LNCaP clone FGC (cell line): ENCODE measurements at regions not wholly inside any gene's neighbourhood (a gene's known extent, or its start where the extent isn't known, plus 50 kb on each side); places are given as distances from the start of the nearest gene placed in this dataset.
"Not testable (repeated sequence)": the region's sequence is repeated elsewhere in the genome, so short reads cannot be mapped to it uniquely, and the experiment has no call there.

Experiments
- DNase-seq: peaks from one replicate; pipeline ENCODE4 v3.0.0-alpha.2; 2011; ENCODE audit warnings: low read depth
- H3K4me3 ChIP-seq: 2 replicates; pipeline ENCODE4 v1.5.1; 2011; ENCODE audit warnings: mild to moderate bottlenecking, low read depth, low read length, control low read depth
- TF ChIP-seq, protein P1 (sequence below): IDR thresholded peaks from 2 replicates; pipeline ENCODE4 v1.5.1; 2012; ENCODE audit warnings: mild to moderate bottlenecking; ENCODE audit not compliant: control insufficient read depth, insufficient read depth; ENCODE audit errors: extremely low read depth

DNA sequence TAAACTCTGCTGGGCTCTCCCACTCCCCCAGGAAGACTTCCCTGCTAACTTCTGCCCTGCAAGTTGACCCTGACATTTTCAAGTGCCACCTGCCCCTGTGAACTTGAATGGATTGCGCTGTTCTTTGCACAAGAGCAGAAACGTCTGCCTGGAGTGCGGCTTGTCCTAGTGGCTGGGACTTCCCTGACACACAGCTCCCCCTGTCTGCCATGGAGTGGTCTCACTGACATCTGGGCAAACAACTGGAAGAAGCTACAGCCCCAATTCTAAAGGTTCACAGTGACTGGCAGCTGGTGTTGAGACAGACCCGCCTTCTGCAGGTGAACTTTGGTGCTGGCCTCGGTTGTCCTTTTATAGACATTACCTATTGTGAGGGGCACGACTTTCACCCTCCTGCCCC, 138.7 kb downstream of the KLRB1 start:
- H3K4me3 ChIP-seq, DNase-seq: not testable (repeated sequence)
- TF ChIP-seq, protein P1, sequence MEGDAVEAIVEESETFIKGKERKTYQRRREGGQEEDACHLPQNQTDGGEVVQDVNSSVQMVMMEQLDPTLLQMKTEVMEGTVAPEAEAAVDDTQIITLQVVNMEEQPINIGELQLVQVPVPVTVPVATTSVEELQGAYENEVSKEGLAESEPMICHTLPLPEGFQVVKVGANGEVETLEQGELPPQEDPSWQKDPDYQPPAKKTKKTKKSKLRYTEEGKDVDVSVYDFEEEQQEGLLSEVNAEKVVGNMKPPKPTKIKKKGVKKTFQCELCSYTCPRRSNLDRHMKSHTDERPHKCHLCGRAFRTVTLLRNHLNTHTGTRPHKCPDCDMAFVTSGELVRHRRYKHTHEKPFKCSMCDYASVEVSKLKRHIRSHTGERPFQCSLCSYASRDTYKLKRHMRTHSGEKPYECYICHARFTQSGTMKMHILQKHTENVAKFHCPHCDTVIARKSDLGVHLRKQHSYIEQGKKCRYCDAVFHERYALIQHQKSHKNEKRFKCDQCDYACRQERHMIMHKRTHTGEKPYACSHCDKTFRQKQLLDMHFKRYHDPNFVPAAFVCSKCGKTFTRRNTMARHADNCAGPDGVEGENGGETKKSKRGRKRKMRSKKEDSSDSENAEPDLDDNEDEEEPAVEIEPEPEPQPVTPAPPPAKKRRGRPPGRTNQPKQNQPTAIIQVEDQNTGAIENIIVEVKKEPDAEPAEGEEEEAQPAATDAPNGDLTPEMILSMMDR, result peak; percentile 54

- not testable (repeated sequence) for DNase-seq, H3K4me3 ChIP-seq
- TF ChIP-seq, protein P1, result peak; percentile 38; the same call in 1 of the 2 replicates
Measured at GRCh38 chr12:9468144-9468543, 139.6 kb downstream of the KLRB1 start.

DNA sequence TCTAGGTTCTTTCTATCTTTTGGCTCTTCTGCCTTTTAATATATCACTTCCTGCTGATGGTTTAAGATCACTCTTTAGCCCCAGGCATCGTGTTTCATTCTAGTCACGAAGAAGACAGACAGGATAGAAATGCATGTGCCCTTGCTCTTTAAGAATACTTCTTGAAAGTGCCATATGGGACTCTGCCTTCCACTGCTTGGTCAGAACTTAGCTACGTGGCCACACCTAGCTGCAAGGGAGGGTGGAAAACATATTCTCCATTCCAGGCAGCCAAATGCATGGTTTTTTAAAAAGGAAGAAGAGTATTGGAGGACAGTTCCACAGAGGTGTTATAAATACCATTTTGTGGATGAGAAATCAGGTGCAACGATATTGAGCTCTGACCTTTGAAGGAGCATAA, 143.3 kb downstream of the KLRB1 start:
- no peak overlapping the region for H3K4me3 ChIP-seq
- no peak for DNase-seq
- TF ChIP-seq, protein P1, result no peak

DNA sequence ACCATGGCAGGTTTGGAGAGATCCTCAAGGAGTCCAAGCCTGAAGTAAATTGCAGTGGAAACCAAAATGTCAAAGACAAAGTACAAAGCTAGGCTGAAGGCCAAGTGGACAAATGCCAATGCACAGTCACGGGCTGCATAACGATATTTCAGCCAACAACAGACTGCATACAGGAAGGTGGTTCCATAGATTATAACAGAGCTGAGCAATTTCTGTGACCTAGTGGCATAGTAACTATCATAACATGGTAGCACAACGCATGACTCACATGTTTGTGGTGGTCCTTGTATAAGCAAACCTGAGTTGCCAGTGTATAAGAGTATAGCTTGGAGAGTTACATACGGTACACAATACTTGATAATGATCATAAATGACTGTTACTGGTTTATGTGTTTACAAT, 152.2 kb downstream of the KLRB1 start:
- peak; percentile 61 for DNase-seq
- not testable (repeated sequence) for H3K4me3 ChIP-seq

- not testable (repeated sequence) for DNase-seq, H3K4me3 ChIP-seq
Measured at GRCh38 chr12:9454021-9454420, 153.7 kb downstream of the KLRB1 start.

DNA sequence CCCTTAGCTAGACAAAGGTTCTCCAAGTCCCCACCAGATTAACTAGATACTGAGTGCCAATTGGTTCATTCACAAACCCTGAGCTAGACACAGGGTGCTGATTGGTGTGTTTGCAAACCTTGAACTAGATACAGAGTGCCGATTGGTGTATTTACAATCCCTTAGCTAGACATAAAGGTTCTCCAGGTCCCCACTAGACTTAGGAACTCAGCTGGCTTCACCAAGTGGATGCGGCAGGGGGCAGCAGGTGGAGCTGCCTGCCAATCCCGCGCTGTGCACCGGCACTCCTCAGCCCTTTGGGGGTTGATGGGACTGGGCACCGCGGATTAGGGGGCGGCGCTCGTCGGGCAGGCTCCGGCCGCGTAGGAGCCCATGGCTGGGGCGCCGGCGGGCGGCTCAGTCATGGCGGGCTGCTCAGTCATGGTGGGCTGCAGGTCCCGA, 157.6 kb downstream of the KLRB1 start:
- H3K4me3 ChIP-seq, DNase-seq: not testable (repeated sequence)

- peak overlapping the region; percentile 69 for H3K4me3 ChIP-seq
- peak; percentile 6 for DNase-seq
Measured at GRCh38 chr12:9449657-9450126, 158.0 kb downstream of the KLRB1 start.

- TF ChIP-seq, protein P1, result no peak
- H3K4me3 ChIP-seq, result peak overlapping the region; percentile 69
- DNase-seq, result no peak
Measured at GRCh38 chr12:9449181-9449580, 158.5 kb downstream of the KLRB1 start.

GRCh38 chr12:9448648-9449047, 159.1 kb downstream of the KLRB1 start:
- peak; percentile 52 for DNase-seq
- peak overlapping the region; percentile 69 for H3K4me3 ChIP-seq

- peak overlapping the region; percentile 69 for H3K4me3 ChIP-seq
- DNase-seq, result peak; percentile 50
Measured at GRCh38 chr12:9447791-9448614, 159.7 kb downstream of the KLRB1 start.

- peak overlapping the region; percentile 69 for H3K4me3 ChIP-seq
- not testable (repeated sequence) for DNase-seq
Measured at GRCh38 chr12:9446883-9447761, 160.6 kb downstream of the KLRB1 start.

GRCh38 chr12:9440428-9440827, 167.3 kb downstream of the KLRB1 start:
- DNase-seq, H3K4me3 ChIP-seq: not testable (repeated sequence)

DNA sequence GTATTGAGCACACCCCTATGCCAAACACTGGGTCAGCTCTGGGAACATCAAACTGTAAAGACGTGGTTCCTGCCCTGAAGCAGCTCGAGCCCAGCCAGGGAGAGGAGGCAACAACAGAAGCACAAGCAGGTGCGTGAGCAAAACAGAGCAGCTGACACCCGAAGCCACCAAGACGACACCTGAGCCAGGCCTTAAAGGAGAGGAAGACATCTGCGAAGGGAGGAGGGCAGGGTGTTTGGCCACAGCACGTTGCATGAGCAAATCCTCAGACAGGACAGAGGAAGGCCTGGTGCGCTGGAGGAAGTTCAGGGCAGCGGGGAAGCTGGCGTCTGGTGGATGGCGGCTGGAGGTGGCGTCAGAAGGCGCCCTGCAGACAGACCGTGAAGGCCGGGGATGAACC, 172.0 kb downstream of the KLRB1 start:
- DNase-seq, H3K4me3 ChIP-seq: not testable (repeated sequence)

DNA sequence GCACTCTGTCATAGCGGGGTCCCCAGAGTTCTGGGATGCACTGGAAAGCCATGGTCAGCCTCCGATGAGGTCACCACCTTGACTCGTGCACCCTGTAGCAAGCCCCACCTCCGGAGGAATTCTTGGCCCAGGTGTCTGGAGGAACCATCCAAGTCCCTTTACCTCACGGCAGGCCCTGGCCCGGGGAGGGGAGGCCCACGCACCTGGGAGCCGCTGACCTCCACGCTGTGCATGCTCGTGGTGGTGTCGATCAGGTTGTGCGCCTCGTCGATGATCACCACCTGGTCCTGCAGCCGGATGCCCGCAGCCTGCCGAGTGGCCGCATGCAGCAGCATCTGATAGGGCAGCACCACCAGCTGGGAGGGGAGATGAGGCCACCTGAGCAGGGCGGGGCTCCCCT, 177.3 kb downstream of the KLRB1 start:
- not testable (repeated sequence) for DNase-seq, H3K4me3 ChIP-seq
